NCI-H1048 (cell line): ENCODE measurements at regions not wholly inside any gene's neighbourhood (a gene's known extent, or its start where the extent isn't known, plus 50 kb on each side); places are given as distances from the start of the nearest gene placed in this dataset.

Experiments
- DNase-seq: peaks from one replicate; lab custom pipeline; 2025; lab: John Stamatoyannopoulos, UW

DNA sequence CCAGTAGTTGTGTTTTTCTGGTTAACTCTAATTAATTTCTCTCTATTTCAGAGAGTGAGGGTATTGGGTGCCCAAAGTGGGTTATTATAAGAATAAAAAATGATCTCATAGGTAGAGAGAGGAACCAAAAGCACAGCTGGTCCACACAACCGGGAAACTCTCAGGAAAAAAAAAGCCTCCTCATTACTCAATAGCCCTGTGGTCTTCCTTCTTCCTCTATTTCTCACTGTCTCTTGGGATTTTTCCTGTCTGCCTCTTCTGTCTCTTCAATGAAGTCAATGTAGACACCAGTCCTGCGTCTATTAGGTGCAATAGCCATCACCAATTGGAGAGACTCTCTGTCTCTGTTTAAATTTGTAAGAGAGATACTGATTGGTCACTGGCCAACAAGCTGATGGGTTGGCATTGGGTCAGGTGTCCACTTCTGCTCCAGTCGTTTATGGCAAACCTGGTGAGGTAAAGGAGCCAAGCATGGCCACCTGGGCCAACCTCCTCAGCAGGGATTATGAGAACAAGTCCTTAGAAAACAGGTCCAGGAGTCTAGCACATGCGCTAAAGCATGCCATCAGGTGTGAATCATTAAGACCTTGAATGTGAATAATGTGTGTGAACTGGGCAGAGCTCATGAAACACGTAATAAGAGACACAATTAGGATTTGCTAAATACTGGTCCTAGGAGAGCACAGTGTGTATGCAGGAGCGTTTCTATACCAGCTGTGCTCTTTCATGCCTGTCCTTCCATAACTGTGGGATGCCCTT lies 443.0 kb upstream of the RUNX1 start:
- DNase-seq, result no peak

- no peak for DNase-seq
Observed at GRCh38 chr21:35491114-35491513, 442.0 kb upstream of the RUNX1 start.

- no peak for DNase-seq
Observed at GRCh38 chr21:35489389-35489980, 440.4 kb upstream of the RUNX1 start.

DNA sequence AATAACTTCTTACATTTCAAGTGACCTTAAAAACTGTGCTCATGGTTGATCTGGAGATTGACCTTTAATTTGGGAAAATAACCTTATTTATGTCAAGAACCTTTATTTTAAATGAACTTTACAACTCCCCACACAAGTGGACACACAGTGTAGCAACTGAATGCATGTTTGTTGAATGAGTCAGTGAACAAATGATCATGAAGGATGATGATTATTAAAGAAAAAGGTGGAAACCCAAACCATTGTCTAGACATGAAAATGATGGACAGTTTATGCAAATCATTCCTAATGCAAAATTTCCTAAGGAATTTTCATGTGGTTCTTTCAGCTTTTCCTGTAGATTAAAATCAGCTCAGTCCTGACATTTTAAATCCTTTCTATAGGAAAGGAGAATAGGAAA lies 439.8 kb upstream of the RUNX1 start:
- DNase-seq, result no peak

DNA sequence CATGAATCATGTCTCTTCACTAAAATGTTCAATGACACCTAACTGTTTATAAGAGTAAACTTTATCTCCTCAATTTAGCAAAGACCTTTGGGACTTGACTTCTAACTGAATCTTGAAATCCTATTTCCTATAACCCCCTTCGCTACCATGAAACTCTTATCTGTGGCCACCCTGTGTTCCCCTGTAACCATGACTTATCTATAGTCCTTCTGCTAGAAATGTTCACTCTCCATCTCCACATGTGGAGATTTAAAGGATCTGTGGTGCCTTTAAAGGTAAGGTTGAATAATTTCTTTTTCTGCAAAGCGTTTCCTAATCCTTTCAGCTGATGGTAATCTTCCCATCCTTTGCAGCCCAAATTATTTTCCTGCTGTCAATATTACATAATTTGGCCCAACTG lies 436.3 kb upstream of the RUNX1 start:
- no peak for DNase-seq

DNA sequence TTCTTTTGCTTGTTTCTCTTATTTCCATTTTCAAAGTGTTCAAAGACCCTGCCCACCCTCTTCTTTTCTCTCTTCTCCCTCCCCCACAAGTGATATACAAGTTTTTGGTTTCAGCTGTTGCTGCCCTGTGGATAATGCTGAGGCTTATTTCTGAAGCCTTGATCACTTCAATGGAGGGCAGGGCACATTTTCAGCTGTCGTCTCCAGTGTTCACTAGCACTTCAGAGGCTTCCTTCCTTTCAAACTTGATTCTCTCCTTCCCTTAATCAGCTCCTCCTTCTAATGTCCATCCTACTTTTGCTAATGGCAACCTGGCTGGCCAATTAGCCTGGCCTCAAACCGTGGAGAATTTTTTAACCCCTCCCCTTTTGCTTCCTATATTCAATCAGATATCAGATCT lies 435.7 kb upstream of the RUNX1 start:
- no peak for DNase-seq

DNA sequence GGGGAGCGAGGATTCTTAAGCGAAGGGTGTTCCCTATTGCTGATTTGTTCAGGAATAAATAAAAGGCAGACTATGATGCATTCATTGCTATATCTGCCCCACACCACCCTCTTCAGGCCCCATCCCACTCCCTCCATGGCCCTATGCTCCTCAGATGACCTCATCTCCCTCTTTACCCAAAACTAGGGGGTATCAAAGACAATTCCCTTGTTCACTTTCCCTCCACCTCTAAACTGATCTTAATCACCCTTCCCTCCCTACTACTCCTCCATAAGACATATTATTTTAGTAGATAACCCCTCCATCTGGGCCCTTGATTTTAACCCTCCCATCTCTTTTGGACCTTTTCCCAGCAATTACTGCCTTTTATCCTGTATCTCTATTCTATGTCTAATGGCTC lies 434.9 kb upstream of the RUNX1 start:
- no peak for DNase-seq

DNA sequence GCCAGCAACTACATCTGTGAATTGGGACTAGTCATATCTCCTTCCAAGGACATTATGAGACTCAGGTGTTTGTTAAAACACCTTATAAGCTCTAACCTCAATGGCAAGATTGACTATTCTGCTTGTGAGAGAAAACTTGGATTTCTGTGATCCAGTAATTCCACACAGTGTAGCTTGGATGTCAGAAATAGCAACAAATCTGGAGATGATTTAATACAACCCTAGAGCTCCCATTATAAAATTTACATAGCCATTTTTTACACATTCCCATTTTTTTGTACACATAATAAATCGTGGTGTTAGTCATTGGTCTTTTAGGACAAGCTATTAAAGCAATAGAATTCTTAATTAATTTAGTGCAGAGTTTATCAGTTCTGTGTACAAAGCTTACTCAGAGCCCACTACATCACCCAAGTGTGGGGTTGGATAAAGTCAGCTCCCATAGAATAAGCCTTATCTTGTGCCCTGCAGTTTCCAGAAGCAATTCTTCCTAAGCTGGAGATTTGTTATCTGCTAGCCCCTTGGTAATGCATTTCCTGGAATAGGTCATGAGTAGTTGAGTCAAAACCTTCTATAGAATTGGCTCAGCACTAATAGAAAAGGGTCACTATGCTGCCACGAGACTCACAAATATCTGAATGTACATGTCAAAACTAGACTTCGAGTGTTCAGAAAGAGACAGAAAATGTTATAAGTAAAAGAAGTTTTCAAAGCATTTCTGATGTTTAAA lies 434.0 kb upstream of the RUNX1 start:
- DNase-seq, result no peak

GRCh38 chr21:35482096-35482495 lies 433.0 kb upstream of the RUNX1 start:
- no peak for DNase-seq

DNA sequence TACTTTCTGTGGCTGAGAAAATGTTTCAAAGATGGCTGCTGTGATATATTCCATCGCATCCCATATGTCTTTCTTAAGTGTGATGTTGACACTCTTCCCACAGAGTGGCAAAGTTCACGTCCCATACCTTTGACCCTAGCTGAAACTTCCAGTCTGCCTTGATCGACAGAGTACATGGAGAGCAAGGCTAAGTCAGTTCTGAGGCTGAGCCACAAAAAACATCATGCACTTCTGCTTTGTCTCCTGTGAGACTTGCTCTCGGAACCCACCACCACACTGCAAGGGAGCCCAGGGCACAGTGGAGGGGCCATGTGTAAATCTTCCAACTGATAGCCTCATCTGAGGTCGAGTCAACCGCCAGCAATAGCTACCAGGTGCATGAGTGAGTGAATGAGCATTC lies 431.9 kb upstream of the RUNX1 start:
- no peak for DNase-seq

DNA sequence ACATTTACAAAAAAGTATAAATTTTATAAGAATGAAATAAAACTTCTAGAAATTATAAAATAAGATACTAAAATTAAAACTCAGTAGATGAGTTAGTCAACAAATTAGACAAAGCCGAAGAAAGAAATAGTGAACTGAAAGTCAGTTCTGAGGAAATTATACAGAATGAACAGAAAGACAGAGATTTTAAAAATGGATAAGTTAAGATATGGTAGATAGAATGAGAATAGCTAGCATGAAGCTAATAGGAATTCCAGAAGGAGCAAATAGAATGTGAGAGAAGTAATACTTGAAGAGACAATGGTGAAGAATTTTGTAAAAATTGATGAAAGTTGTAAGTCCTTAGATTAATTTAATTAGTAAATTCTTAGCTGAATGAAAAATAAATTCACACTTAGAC lies 430.4 kb upstream of the RUNX1 start:
- no peak for DNase-seq

- no peak for DNase-seq
Observed at GRCh38 chr21:35479065-35479448, 430.0 kb upstream of the RUNX1 start.

- no peak for DNase-seq
Observed at GRCh38 chr21:35478161-35479064, 429.3 kb upstream of the RUNX1 start.

GRCh38 chr21:35477622-35478021 lies 428.5 kb upstream of the RUNX1 start:
- DNase-seq, result no peak

GRCh38 chr21:35476621-35477395 lies 427.7 kb upstream of the RUNX1 start:
- no peak for DNase-seq

DNA sequence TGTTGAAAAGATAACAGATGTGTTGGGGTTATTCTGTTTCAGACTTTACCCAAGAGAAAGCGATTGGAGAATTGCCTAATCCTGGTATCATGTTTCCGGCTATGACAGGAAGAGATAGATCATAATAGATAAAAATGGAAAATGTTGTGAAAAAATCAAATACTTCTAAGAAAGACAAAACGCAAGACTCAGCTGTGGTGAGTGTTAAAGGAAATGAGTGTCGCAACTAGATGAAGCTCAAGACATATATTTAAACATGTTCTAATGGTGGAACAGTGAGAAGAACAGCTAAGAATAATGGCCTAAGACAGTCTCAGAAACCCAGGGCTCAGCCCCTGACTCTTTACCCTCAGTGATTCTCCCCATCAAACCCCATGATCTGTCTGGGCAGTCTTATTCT lies 426.7 kb upstream of the RUNX1 start:
- DNase-seq, result no peak

- no peak for DNase-seq
Observed at GRCh38 chr21:35475009-35475408, 425.9 kb upstream of the RUNX1 start.

GRCh38 chr21:35473496-35473895 lies 424.4 kb upstream of the RUNX1 start:
- DNase-seq, result no peak

DNA sequence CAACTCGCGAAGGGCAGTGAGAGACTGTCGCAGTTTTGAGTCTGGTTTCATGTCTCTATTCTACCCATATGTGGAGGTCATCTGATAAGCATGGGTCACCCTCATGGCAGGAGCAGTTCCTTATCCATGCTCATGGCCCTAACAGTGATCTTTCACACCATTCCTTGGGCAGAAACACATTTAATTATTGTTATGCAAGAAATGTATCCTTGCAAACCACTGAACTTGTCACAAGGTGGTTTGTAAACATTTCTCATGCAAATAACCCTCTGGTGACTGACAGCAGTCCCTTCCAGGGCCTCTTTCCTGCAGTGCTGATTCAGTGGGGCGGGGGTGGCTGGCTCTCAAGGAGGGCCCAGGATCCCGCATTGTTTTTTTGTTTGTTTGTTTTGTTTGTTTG lies 421.4 kb upstream of the RUNX1 start:
- no peak for DNase-seq

GRCh38 chr21:35469498-35469897 lies 420.4 kb upstream of the RUNX1 start:
- no peak for DNase-seq

GRCh38 chr21:35468991-35469390 lies 419.9 kb upstream of the RUNX1 start:
- DNase-seq, result no peak

- no peak for DNase-seq
Observed at GRCh38 chr21:35467566-35467965, 418.5 kb upstream of the RUNX1 start.
